ENCODE measurements at regions not wholly inside any gene's neighbourhood (a gene's known extent, or its start where the extent isn't known, plus 50 kb on each side); places are given as distances from the start of the nearest gene placed in this dataset.

- DNase-seq (ENCODE audit: low read depth in 2 of 2), result no peak
Measured at GRCh38 chr9:129473523-129474244, 147.2 kb downstream of the C9orf50 start.

DNA sequence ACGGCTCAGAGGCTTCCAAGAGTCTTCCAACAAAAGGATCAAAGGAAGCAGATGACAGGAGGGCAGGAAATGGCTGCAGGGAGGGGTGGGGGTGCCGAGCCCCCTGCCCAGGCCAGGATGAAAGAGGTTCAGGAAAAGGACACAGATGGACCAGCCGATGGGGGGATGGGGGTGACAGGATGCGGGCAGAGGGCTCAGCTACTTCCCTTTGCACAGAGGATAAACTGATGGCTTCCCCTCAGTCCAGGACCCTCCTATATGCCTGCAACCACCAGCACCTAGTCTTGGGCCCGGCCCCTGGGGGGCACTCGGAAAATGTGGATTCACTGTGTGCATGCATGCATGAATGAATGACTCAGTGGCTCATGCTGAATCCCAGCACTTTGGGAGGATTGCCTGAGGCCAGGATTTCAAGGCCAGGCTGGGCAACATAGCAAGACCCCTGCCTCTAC is 148.2 kb downstream of the C9orf50 start:
- DNase-seq (ENCODE audit: low read depth in 2 of 2), result no peak

- DNase-seq (ENCODE audit: low read depth in 2 of 2), result no peak
Measured at GRCh38 chr9:129471201-129472019, 149.5 kb downstream of the C9orf50 start.

DNA sequence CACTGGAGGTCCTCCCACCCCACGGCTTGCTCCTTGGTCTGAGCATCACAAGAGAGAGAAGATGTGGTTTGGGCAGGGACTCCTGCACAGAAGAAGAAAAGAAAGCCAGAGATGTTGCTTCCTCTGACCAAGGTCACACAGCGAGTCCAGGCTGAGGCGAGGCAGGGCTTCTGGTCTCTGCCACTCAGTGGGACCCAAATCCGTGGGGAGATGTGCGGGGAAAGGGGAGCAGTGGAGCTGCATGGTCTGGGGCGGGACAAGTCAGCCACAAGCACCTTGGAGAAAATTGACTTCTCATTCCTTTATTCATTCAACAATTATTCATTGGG is 150.9 kb downstream of the C9orf50 start:
- DNase-seq (ENCODE audit: low read depth in 2 of 2), result no peak

GRCh38 chr9:129469188-129469987 is 151.5 kb downstream of the C9orf50 start:
- DNase-seq (ENCODE audit: low read depth in 2 of 2), result no peak

DNA sequence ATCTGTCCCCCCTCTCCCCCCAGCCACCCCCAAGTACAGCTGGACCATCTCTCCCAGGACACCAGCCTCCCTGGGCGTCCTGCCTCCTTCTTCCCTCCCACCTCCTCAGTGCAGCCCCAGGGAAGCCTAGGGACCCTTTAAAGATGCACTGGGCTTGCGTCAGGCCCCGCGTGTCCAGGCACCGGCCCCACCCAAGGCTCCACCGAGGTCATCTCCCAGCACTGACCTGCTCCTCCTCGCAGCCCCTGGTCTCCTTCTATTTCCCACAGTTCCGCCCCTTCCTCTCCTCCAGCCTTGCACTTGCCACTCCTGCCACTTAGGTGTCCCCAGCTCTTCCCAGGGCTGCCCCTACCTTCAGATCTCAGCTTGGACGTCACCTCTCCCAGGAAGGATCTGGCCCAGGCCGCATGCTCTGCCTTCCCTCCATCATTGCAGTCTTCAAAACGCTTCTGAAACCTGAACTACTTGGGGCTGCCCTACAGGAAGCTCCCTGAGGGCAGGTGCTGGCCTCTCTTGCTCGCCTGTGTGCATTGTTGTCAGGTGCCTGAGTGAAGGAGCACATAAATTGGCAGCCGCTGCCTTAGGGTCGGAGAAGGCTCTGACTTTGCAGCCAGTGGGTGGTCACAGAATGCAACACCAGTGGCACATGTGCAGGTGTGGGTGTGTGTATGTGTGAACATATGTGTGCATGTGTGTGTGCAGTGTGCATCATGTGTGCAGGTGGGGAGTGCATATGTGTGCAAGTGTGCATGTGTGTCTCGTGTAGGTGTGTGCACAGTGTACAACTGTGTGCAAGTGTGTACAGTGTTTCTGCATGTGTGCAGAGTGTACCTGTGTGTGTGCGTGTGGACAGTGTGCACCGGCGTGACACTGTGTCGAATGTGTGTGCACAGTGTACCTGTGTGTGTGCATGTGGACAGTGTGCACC is 152.9 kb downstream of the C9orf50 start:
- no peak for DNase-seq (ENCODE audit: low read depth in 2 of 2)

DNA sequence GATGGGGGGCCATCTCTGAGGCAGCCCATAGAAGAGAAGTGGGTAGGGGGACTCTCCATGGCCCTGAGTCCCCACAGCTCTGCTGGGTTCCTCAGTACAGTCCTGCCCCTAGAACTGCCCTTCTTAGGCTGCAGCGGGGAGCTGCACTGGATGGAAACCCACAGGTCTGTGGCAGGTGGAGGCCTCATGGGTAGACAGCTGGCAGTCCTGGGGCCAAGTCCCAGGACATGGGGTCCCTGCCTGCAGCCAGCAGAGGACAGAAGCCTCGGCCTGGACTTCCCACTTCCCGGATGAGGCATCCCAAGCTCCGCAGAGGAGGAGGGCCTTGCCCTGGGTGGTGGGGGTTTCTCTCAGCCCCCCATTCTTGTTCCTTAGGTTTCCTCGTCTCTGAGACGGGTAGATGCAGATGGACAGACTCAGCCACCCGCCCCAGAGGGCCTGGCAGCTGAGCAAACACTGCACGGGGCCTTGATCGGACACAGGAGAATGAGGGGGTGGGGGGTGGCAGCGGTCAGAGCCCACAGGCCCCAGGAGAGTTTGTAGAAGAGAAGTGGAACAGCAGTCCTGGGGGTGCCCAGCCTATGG is 153.8 kb downstream of the C9orf50 start:
- no peak for DNase-seq (ENCODE audit: low read depth in 2 of 2)

- DNase-seq (ENCODE audit: low read depth in 2 of 2), result no peak
Measured at GRCh38 chr9:129465834-129466535, 154.9 kb downstream of the C9orf50 start.

DNA sequence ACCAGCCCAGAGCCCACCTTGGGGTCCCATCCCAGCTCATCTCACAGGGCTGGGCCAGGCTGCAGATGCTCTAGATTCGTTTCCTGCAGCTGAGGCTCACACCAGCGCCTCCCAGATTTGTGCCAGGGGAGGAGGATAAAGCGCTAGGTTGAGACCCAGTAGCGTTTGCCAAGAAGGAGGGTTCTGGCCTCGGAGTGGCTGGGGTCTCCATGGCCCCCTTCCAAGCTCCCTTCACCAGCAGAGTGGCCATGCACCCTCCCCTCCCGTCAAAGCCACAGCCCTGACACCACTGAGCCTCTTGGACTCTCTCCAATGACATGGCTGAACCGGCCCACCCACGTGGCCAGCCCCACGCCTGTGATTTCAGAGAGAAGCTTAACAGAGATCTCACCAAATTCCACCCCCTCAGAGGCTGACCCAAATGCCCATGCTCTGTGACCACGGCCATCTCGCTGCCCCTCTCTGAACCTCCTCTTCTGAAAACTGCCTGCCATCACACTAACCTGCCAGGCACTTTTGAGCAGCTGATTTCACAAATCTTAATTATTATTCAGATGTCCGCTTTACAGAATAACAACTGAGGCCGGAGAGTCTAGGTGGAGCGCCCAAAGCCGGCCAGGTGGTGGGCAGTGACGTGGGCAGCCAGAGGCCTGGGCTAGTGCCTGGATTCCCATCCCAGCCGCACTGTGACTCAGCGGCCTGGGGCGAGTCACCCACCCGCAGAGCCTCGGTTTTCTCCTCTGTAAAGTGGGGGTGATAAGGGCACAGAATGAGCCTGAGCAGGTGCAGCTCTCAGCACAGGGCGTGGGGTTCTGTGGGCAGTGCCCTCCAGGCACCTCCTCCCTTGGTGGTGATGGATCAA is 155.7 kb downstream of the C9orf50 start:
- no peak for DNase-seq (ENCODE audit: low read depth in 2 of 2)

- DNase-seq (ENCODE audit: low read depth in 2 of 2), result no peak
Measured at GRCh38 chr9:129463994-129464393, 156.9 kb downstream of the C9orf50 start.

DNA sequence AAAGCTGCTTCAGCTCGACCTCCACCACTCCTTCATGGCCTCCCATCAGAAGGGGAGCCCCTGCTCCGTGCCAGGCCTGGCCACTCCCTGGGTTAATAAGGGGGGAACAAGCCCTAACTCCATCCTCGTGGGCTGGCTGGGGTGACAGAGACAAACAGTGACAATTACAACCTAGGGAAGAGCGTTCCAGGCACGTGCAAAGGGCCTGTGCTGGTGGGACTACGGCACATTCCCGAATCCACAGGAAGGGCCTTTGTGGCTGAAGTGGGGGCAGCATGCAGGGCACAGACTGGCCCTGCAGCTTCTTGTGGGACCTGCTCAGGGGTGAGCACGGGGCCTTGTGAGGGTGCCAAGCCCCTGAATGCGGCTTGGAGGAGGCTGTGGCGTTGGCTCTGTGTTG is 157.4 kb downstream of the C9orf50 start:
- DNase-seq (ENCODE audit: low read depth in 2 of 2), result no peak

- no peak for DNase-seq (ENCODE audit: low read depth in 2 of 2)
Measured at GRCh38 chr9:129462360-129462759, 158.5 kb downstream of the C9orf50 start.

GRCh38 chr9:129460323-129461261 is 160.3 kb downstream of the C9orf50 start:
- DNase-seq (ENCODE audit: low read depth in 2 of 2), result peak; percentile 81 to 82

GRCh38 chr9:129459547-129460322 is 161.2 kb downstream of the C9orf50 start:
- no peak for DNase-seq (ENCODE audit: low read depth in 2 of 2)

- no peak for DNase-seq (ENCODE audit: low read depth in 2 of 2)
Measured at GRCh38 chr9:129458663-129459546, 162.0 kb downstream of the C9orf50 start.

DNA sequence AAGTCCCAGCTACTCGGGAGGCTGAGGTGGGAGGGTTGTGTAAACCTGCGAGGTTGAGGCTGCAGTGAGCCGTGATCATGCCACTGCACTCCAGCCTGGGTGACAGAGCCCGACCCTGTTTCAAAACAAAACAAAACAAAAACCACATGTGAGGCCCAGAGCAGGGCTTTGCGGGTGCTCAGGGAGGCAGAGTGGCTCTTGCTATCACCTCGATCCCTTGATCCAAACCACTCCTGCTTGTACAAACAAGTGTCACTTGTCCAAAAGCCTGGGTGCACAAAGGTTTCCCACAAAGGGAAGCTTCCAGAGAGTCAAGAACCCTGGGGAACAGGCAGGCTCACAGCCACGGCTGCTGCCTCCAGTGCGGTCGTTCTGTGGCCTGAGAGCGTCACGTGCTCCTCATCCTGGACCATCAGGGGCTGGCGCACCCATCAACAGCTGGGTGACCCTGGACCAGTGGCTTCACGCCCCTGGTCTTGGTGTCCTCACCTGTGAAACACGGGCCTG is 162.7 kb downstream of the C9orf50 start:
- no peak for DNase-seq (ENCODE audit: low read depth in 2 of 2)

Data from stimulated activated CD8-positive, alpha-beta memory T cell treated with anti-CD3 and anti-CD28 coated beads, Interleukin-2, amount 100 ng/mL, for 48 hours (primary cell).